Right ventricle myocardium superior (tissue), 1 donor: ENCODE measurements at regions not wholly inside any gene's neighbourhood (a gene's known extent, or its start where the extent isn't known, plus 50 kb on each side); places are given as distances from the start of the nearest gene placed in this dataset.

ENCODE experiments used
- ATAC-seq: fragments of 200-7000 bp; cut with Tn5 transposase; one replicate; pipeline ENCODE4 v1.9.1; 2020; ENCODE audit warnings: mild to moderate bottlenecking; ENCODE audit not compliant: poor library complexity
- DNase-seq: peaks from one replicate; pipeline ENCODE4 v3.0.0-alpha.2; 2020
- intact Hi-C: fragments of 100-400 bp; cut with DNase I; formaldehyde crosslinking; loops from one replicate; pipeline ENCODE4 v1.11.2; 2022
- donor health status: DM: no; HTN: yes; CAD: no; lungs with severe emphysema.

DNA sequence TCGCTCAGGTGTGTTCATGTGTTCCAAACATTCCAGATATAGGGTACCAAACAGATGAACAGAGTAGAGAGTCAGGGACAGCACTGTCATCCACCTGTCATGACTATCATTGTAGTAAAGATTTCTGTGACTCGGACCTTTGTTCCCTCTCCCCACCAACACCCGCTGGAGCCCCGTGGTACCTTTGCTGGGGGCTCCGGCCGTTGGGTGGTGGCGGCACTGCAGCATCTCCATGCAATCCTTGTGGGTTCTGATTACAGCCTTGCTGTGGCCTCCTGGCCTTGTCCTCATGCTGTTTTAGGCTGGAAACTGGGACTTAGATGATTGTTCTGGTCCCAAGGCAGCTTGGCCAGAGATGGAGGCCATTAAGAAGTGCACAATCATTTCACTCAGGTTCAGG lies 247.3 kb downstream of the SKAP2 start:
- intact Hi-C loops = no loop called here
- no peak for DNase-seq

More for the DNA sequence above, 247.3 kb downstream of the SKAP2 start:
- ATAC-seq = no peak
